Kidney epithelial cell (primary cell): ENCODE measurements at regions not wholly inside any gene's neighbourhood (a gene's known extent, or its start where the extent isn't known, plus 50 kb on each side); places are given as distances from the start of the nearest gene placed in this dataset.

Experiments used
- DNase-seq: peaks from one replicate; pipeline ENCODE4 v3.0.0-alpha.2; 2010; ENCODE audit warnings: low read depth
- H3K27me3 ChIP-seq: 2 replicates; pipeline ENCODE4 v1.6.0; 2011; ENCODE audit warnings: low read length; ENCODE audit not compliant: control insufficient read depth, insufficient read depth
- H3K36me3 ChIP-seq: 2 replicates; pipeline ENCODE4 v1.5.1; 2011; ENCODE audit warnings: low read length; ENCODE audit not compliant: control insufficient read depth, insufficient read depth
- H3K4me3 ChIP-seq: 2 replicates; pipeline ENCODE4 v1.5.1; 2011; ENCODE audit warnings: low read depth, mild to moderate bottlenecking, control low read depth, low read length
- CTCF ChIP-seq: IDR thresholded peaks from 2 replicates; pipeline ENCODE4 v1.5.1; 2011; ENCODE audit warnings: mild to moderate bottlenecking, moderate library complexity, low read length, control low read depth, inconsistent platforms; ENCODE audit not compliant: insufficient read depth, poor library complexity, severe bottlenecking

GRCh38 chr9:86876621-86877196 lies 70.6 kb downstream of the GAS1 start:
- DNase-seq = no peak
- H3K27me3 ChIP-seq = no peaks in the 10 kb centered on the region
- TF ChIP-seq CTCF = no peak

DNA sequence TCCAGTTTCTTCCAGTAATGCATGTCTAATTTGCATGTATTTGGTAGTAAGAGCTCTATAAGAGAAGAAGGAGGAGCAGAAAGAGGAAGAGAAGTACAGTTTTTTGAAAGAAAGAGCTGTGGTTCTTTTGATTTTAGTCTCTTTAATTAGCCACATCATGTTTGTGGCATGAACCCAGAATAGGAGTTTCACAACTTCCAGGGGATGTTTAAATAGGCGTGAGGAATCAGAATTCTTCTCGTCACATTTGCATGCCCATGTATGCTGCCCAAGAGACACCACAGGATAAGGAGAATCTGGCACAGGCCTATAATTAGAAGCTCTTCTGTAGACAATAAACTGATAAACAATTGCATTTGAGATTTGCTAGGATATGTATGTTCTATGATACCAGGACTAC lies 78.7 kb downstream of the GAS1 start:
- Histone ChIP-seq H3K36me3 (no peaks in the 10 kb centered on the region), H3K27me3 (no peaks in the 10 kb centered on the region), H3K4me3 (no peak overlapping the region)
- DNase-seq = no peak
- TF ChIP-seq CTCF = no peak

More at GRCh38 chr9:86876621-86877196, 70.6 kb downstream of the GAS1 start:
- no peaks in the 10 kb centered on the region for H3K36me3 ChIP-seq
- H3K4me3 ChIP-seq = no peak overlapping the region

DNA sequence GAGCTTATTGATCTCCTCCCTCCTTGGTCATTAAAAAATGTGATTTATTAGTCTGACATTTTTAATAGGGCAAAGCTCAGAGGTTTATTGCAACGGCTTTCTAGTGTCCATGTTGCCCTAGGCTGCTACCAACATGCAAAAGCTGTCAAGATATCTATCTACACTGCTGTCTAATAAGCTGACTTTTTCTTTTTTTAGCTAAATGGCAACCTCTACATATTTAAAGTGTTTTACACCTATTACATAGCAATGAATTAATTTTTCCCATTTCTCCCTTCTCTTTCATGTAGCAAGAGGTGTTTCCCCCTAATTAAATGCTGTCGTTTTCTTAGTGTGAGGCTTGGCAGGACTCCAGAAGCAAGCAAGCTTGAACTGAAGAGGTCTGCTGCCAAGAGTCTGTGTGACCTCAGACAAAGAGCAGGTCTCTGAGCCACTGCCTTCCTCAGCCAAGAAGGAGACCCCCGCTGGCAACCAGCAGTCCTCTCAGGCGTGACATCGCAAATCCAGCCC lies 79.4 kb downstream of the GAS1 start:
- Histone ChIP-seq H3K36me3 (no peaks in the 10 kb centered on the region), H3K4me3 (no peak overlapping the region), H3K27me3 (no peaks in the 10 kb centered on the region)
- peak; percentile 9 for DNase-seq
- no peak for TF ChIP-seq CTCF

DNA sequence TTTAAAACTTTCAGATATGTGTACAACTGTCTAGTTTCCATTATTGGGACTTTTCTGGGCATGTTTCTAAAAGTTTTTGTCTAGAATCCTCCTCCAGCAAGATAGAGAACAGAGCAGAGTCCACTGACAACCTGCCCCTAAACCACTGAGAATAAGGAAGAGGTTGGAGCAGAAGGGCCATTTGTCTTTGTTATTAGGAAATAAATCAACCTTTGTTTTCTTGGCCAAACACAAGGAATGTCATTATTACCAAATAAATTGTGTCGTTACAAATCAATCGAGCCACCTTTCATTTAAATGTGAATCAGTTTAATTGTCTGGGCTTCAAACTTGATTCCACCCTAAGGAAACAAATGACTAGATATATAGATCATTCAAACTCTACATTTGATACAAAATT lies 81.4 kb downstream of the GAS1 start:
- no peak for TF ChIP-seq CTCF
- Histone ChIP-seq H3K27me3 (no peaks in the 10 kb centered on the region), H3K36me3 (no peaks in the 10 kb centered on the region), H3K4me3 (no peak overlapping the region)
- DNase-seq = no peak

GRCh38 chr9:86860006-86860405 lies 87.3 kb downstream of the GAS1 start:
- Histone ChIP-seq H3K27me3 (no peaks in the 10 kb centered on the region), H3K4me3 (no peak overlapping the region), H3K36me3 (no peaks in the 10 kb centered on the region)
- DNase-seq = no peak
- no peak for TF ChIP-seq CTCF

DNA sequence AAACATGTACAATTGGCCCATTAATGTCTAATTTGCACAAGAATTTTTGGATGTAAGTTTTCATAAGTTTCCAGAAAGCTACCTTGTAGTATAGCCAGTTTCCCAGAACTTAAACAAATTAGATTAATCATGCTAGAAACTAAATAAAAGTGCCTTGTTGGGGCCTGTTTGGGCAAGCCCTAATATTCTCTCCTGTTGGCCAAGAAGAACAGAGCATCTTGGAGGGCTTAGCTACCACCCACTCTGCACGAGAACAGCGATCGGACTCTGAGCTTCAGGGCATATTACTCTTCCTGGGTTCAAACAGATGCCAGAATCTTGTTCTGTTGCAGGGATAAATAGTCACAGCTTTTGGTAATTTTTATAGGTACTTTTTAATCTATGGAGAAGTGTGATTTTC lies 88.2 kb downstream of the GAS1 start:
- DNase-seq = no peak
- H3K4me3 ChIP-seq = no peak overlapping the region
- no peaks in the 10 kb centered on the region for H3K27me3 ChIP-seq
- no peak for TF ChIP-seq CTCF
- H3K36me3 ChIP-seq = no peaks in the 10 kb centered on the region
